ENCODE measurements at regions not wholly inside any gene's neighbourhood (a gene's known extent, or its start where the extent isn't known, plus 50 kb on each side); places are given as distances from the start of the nearest gene placed in this dataset.

DNA sequence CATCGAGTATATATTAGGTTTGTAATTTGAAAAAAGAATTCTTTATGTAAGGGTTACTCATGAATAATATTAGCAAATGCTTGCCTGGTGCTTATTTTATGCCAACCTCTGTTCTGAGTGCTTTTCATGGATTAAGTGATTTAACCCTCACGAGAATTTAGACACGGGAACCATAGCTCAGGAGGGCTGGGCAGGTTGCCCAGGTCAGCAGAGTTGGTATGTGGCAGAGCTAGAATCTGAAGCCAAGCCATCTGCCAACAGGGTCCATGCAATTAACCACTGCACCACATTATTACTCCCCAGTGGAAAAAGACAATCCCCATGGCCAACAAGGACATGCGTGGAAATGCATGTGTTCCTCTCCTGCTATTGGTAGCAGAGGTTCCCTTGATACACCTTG, 345.6 kb downstream of the CDC5L start:
- no peak for DNase-seq (ENCODE audit: extremely low read depth, low read depth)
- TF ChIP-seq, protein P1, sequence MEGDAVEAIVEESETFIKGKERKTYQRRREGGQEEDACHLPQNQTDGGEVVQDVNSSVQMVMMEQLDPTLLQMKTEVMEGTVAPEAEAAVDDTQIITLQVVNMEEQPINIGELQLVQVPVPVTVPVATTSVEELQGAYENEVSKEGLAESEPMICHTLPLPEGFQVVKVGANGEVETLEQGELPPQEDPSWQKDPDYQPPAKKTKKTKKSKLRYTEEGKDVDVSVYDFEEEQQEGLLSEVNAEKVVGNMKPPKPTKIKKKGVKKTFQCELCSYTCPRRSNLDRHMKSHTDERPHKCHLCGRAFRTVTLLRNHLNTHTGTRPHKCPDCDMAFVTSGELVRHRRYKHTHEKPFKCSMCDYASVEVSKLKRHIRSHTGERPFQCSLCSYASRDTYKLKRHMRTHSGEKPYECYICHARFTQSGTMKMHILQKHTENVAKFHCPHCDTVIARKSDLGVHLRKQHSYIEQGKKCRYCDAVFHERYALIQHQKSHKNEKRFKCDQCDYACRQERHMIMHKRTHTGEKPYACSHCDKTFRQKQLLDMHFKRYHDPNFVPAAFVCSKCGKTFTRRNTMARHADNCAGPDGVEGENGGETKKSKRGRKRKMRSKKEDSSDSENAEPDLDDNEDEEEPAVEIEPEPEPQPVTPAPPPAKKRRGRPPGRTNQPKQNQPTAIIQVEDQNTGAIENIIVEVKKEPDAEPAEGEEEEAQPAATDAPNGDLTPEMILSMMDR (IDR thresholded peaks at IDR 0.05; ENCODE audit: low read depth, low read length): no peak

DNA sequence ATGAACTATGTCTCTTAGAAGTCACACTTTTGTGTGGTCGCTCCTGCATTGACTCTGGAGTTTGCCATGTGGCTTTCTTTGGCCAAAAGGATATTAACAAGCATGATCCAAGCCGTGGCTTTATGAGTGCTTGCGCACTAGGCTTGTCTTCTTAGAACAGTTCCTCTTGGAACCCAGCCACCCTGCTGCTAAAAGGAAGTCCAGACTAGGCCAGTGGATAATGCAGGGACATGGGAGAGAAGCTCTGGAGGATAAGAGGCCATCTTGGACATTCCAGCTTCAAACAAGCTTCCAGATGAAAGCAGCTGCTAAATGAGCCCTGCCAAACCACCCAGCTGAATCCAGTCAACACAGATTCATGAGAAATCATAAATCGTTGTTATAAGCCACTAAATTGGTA, 346.4 kb downstream of the CDC5L start:
- DNase-seq (ENCODE audit: extremely low read depth, low read depth): no peak
- TF ChIP-seq, protein P1 (IDR thresholded peaks at IDR 0.05; ENCODE audit: low read depth, low read length): no peak

DNA sequence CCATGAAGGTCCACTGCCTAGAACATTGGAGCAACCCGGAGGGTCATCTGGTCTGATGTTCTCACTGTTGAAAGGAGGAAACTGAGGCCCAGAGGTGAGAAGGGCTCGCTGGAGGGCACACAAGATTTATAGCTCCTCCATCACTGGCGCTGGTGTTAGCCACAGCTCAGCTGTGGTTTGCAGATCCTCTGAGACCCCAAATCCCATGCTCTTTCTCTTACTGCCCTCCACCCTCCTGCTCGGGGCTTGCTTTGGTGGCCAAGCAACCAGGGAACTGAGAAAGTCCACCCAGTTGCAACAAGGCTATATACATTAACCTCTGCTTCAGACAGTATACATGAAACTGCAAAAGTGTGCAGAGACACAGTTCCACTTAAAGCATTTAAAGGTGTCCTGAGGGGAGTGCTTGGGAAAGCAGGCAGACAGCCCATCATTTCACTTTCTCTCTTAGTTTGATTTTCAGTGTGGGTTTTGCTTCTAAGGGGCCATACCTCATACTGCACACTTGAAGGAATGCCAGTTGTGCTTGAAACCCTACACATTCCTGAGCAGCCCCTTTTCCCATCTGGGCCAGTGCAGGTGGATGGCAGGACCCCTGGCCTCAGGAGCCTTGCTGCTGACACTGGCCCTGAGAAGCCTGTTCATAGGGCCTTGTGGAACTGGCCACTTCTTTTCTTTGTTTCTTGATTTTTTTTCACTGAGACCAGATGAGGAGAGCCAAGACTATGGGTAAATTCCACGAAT, 347.6 kb downstream of the CDC5L start:
- no peak for DNase-seq (ENCODE audit: extremely low read depth, low read depth)
- TF ChIP-seq, protein P1 (IDR thresholded peaks at IDR 0.05; ENCODE audit: low read depth, low read length): no peak

- TF ChIP-seq, protein P1 (IDR thresholded peaks at IDR 0.05; ENCODE audit: low read depth, low read length): no peak
- no peak for DNase-seq (ENCODE audit: extremely low read depth, low read depth)
Observed at GRCh38 chr6:44735630-44735963, 348.1 kb downstream of the CDC5L start.

DNA sequence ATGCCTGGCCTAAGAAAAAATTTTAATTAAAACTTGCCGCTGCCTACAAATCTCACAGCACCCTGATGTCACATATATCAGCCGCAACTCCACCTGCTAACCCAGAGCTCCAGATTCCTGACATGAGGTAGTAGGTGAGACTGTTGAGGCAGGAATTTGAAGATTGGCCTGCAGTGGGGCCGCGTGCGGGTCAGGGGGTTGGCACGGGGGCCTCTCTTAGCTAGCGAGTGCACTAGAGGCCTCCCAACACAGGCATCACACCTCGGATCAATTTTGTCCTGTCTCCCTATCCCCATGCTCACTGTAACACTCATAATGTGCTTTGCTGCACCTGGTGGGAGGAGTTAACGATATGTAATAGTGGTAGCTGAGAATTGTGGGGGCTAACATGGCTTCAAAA, 349.8 kb downstream of the CDC5L start:
- TF ChIP-seq, protein P1 (IDR thresholded peaks at IDR 0.05; ENCODE audit: low read depth, low read length): no peak
- DNase-seq (ENCODE audit: extremely low read depth, low read depth): no peak

- TF ChIP-seq, protein P1 (IDR thresholded peaks at IDR 0.05; ENCODE audit: low read depth, low read length): no peak
- no peak for DNase-seq (ENCODE audit: extremely low read depth, low read depth)
Observed at GRCh38 chr6:44737829-44738528, 350.5 kb downstream of the CDC5L start.

DNA sequence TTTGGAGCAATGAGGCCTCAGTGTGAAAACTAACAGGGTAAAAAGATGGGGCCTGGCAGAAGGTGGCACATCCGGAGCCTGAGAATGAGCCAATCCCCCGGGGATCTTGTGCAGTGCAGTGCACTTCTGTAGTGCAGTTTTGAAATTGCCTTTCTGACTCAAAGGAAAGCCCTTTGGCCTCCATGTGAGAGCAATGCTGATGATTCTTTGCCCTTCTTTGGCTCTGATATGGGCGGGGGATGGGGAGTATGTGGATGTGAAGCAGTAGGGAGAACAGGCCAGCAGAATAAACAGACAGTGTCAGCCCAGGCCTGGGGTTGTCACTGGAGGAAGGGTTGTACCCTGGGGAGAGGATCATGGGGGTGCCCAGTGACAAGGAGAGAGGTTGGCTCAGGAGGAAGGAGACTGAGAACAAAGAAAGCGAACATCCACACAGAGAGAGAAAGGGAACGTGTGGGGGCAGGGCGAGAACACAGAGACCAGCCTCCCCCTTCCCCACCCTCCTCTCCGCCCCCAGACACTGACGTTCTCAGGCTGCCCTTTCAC, 351.2 kb downstream of the CDC5L start:
- TF ChIP-seq, protein P1 (IDR thresholded peaks at IDR 0.05; ENCODE audit: low read depth, low read length): no peak
- no peak for DNase-seq (ENCODE audit: extremely low read depth, low read depth)
